Prostate gland (tissue), 2 donors: ENCODE measurements at regions not wholly inside any gene's neighbourhood (a gene's known extent, or its start where the extent isn't known, plus 50 kb on each side); places are given as distances from the start of the nearest gene placed in this dataset.

Experiments
- DNase-seq: peaks from one replicate; pipeline ENCODE4 v3.0.0-alpha.2; 2019; ENCODE audit warnings: low spot score
- H3K27ac ChIP-seq, 2 donors: fragments of 200-600 bp; sonication (generic); 2 replicates each; pipeline ENCODE4 v1.5.1; 2017 to 2019
- H3K27me3 ChIP-seq: fragments of 200-600 bp; sonication (generic); replicated peaks from 2 replicates; pipeline ENCODE4 v1.5.1; 2019; ENCODE audit not compliant: insufficient read depth
- H3K36me3 ChIP-seq, 2 donors: fragments of 200-600 bp; sonication (generic); 1 replicate in 1 of 2; 2 replicates in 1 of 2; pipeline versions ENCODE4 v1.5.1 to v1.8.1; 2017 to 2019
- H3K4me1 ChIP-seq: fragments of 200-600 bp; sonication (generic); replicated peaks from 2 replicates; pipeline ENCODE4 v1.5.1; 2019
- H3K4me3 ChIP-seq, 2 donors: fragments of 200-600 bp; sonication (generic); 2 replicates each; pipeline ENCODE4 v1.5.1; 2017 to 2019
- H3K9me3 ChIP-seq: fragments of 200-600 bp; sonication (generic); 2 replicates; pipeline ENCODE4 v1.5.1; 2017
- POLR2A ChIP-seq: fragments of 450-650 bp; IDR thresholded peaks from one replicate; pipeline ENCODE4 v1.6.1; 2016; ENCODE audit warnings: antibody characterized with exemption, mild to moderate bottlenecking
- POLR2AphosphoS5 ChIP-seq: sonication (generic); formaldehyde crosslinking; IDR thresholded peaks from one replicate; pipeline ENCODE4 v1.6.1; 2017; ENCODE audit warnings: antibody characterized with exemption
- WGBS: methylation state at CpG from one replicate; pipeline ENCODE4 v1.1.5; 2018; 5-methylcytosine and 5-hydroxymethylcytosine counted together
- intact Hi-C: fragments of 100-400 bp; cut with DNase I; formaldehyde crosslinking; loops from one replicate; pipeline ENCODE4 v1.14.2; 2022
- TF ChIP-seq, protein P1 (sequence below), 4 experiments: fragments of 200-600 bp in 2 of 4; fragments of 450-650 bp in 2 of 4; sonication (generic) in 2 of 4; IDR thresholded peaks; 1 replicate in 3 of 4; 2 replicates in 1 of 4; pipeline ENCODE4 v1.5.1; 2016 to 2019; ENCODE audit warnings: antibody characterized with exemption in 4 of 4, mild to moderate bottlenecking in 2 of 4, moderate library complexity in 2 of 4

DNA sequence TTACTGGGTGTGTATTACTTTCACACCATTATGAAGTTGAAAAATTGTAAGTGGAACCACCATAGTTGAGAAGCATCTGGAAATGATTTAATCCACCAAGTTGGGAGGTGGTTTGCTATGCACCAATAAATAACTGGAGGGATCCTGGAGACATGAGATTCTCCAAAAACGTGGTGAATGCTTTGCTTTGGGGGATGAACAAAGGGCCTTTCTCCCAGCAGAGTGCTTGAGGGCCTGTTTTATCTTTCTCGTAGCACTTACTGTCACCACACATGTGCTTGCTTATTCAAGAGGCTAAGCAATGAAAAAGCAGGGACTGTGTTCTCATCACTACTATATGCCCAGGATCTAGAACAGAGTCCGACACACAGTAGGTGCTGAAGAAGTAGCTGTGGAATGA is 371.1 kb downstream of the DHX35 start:
- DNase-seq = no peak
- TF ChIP-seq POLR2AphosphoS5 (no peak), POLR2A (no peak)
- TF ChIP-seq, protein P1, sequence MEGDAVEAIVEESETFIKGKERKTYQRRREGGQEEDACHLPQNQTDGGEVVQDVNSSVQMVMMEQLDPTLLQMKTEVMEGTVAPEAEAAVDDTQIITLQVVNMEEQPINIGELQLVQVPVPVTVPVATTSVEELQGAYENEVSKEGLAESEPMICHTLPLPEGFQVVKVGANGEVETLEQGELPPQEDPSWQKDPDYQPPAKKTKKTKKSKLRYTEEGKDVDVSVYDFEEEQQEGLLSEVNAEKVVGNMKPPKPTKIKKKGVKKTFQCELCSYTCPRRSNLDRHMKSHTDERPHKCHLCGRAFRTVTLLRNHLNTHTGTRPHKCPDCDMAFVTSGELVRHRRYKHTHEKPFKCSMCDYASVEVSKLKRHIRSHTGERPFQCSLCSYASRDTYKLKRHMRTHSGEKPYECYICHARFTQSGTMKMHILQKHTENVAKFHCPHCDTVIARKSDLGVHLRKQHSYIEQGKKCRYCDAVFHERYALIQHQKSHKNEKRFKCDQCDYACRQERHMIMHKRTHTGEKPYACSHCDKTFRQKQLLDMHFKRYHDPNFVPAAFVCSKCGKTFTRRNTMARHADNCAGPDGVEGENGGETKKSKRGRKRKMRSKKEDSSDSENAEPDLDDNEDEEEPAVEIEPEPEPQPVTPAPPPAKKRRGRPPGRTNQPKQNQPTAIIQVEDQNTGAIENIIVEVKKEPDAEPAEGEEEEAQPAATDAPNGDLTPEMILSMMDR (IDR thresholded peaks at IDR 0.05) = no peak
- Histone ChIP-seq H3K27me3 (no peaks in the 10 kb centered on the region), H3K36me3 (no peaks in the 10 kb centered on the region), H3K4me3 (no peak overlapping the region), H3K4me1 (no peaks in the 10 kb centered on the region), H3K9me3 (no peaks in the 10 kb centered on the region), H3K27ac (no peak overlapping the region)
- intact Hi-C loops = no loop called here
- WGBS = 58% methylated on average over 3 of the region's 3 CpGs

DNA sequence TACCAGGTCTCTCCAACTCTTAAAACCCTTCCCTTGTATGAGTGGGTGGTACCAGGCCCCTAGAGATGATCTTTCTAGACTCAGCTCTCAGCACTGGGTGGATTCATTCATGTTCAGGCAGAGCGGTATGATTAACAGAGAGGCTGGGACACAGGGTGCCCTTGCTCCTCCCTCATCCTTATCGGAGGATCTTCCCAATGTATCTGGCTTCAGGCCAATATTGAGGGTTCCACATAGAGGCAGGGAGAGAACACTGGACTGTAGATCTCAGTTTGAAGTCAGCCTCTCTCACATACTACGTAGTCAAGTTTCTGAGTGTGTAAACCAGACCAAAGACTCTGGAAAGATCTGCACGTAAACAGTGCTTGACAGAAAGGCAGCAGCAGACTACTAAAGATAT is 366.2 kb downstream of the DHX35 start:
- Histone ChIP-seq H3K27ac (no peak overlapping the region), H3K36me3 (no peaks in the 10 kb centered on the region), H3K9me3 (no peaks in the 10 kb centered on the region), H3K4me1 (no peaks in the 10 kb centered on the region), H3K4me3 (no peak overlapping the region), H3K27me3 (no peaks in the 10 kb centered on the region)
- intact Hi-C loops = no loop called here
- no peak for DNase-seq
- no peak for TF ChIP-seq POLR2AphosphoS5
- TF ChIP-seq, protein P1 (IDR thresholded peaks at IDR 0.05) = no peak
- TF ChIP-seq POLR2A = no peak
- WGBS = 37% methylated on average over 4 of the region's 4 CpGs

DNA sequence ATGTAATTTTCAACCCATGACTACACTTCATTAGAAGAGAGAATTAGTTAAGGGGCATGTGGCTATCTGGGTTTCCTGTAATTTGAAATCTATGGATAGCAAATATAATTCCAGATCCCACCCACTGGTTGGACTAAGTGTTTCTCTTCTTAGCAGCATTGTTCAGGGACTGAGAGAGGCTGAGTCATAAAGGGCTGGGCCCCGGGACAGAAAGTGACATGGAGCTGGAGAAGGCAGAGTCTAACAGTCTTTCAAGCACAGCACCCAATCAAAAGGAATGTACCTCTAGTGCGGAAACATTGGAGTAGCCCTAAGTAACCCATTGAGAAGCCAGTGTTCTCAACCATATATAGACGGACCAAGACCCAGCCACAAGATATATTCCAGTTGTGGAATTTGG is 363.9 kb downstream of the DHX35 start:
- Histone ChIP-seq H3K4me1 (no peaks in the 10 kb centered on the region), H3K36me3 (no peaks in the 10 kb centered on the region), H3K9me3 (no peaks in the 10 kb centered on the region), H3K4me3 (no peak overlapping the region), H3K27me3 (no peaks in the 10 kb centered on the region), H3K27ac (no peak overlapping the region)
- DNase-seq = no peak
- intact Hi-C loops = no loop called here
- TF ChIP-seq POLR2A (no peak), POLR2AphosphoS5 (no peak)
- TF ChIP-seq, protein P1 (IDR thresholded peaks at IDR 0.05) = no peak
- WGBS = 83% methylated on average over 3 of the region's 3 CpGs

DNA sequence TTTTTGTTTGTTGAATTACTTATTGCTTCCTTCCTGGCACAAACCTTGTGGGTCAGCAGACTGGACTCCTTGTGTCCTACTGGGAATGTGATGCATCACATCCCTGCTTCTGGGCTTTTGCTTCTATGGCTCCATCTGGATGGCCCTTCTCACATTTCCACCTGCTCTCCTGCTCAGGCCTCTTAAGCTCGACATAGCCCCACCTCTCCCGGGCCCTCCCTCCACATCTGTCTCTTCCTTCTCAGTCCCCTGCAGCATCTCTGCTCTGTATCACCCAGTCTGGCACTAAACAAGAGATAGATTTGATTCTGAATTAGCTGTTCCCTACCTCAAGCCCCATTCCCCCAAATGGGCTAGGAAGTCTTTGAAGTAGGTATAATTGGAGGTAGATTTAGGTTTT is 356.8 kb downstream of the DHX35 start:
- no peak for DNase-seq
- H3K36me3 ChIP-seq = no peaks in the 10 kb centered on the region
- no peak for TF ChIP-seq POLR2AphosphoS5
- H3K27ac ChIP-seq = no peak overlapping the region
- intact Hi-C loops = no loop called here
- H3K27me3 ChIP-seq = no peaks in the 10 kb centered on the region
- H3K9me3 ChIP-seq = no peaks in the 10 kb centered on the region
- no peak overlapping the region for H3K4me3 ChIP-seq
- WGBS = 18% methylated on average over 2 of the region's 2 CpGs
- H3K4me1 ChIP-seq = no peaks in the 10 kb centered on the region

DNA sequence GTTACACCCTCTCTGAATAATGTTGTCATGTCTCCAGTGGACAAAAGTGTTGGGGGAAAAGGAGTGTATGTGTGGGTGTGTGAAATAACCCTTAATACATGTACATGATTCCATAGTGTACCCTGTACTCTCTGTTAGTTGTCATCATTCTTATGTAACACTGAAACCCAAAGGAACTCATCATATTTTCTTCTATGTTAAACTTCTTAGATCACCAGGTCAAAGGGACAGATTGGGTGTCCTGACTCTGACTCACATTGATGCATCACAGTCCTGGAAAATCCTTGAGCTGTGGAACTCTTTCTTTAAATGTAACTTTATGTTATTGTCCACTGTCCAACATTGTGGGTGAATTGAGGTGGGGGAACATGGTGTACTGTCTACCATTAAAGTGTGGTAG is 350.5 kb downstream of the DHX35 start:
- no peaks in the 10 kb centered on the region for H3K27me3 ChIP-seq
- no peaks in the 10 kb centered on the region for H3K9me3 ChIP-seq
- intact Hi-C loops = no loop called here
- no peak for DNase-seq
- H3K4me3 ChIP-seq = no peak overlapping the region
- H3K4me1 ChIP-seq = no peaks in the 10 kb centered on the region
- H3K36me3 ChIP-seq = no peaks in the 10 kb centered on the region
- H3K27ac ChIP-seq = no peak overlapping the region
- no peak for TF ChIP-seq POLR2AphosphoS5

DNA sequence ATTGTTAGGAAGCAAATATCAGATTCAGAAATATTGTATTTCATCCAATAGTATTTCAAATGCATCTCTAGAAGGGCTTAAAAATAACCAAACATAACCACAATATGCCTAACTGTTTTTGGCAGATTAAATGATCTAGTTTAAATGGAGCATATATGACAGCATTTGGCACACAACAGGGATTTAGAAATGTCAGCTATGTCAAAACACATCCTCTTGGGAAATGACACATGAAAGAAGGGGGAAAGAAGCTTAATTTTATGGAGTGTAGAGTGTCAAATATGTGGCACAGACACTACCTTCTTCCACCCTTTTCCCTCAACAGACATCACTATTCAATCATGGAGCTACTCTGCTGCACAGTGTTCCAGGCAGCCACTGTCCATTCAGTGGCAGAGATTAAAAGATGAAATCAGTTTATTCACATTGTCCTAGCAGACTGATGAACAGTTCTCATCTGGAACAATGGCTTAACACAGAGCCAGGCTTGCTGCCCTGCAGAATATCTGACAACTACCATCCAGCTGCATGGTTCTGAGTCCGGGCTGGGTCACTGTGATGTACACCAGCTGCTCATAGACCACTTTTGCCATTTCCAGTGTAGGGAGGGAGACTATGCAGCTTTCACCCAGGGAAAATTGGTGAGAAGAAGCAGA is 349.8 kb downstream of the DHX35 start:
- intact Hi-C loops = no loop called here
- Histone ChIP-seq H3K27me3 (no peaks in the 10 kb centered on the region), H3K4me1 (no peaks in the 10 kb centered on the region), H3K36me3 (no peaks in the 10 kb centered on the region), H3K4me3 (no peak overlapping the region), H3K27ac (no peak overlapping the region), H3K9me3 (no peaks in the 10 kb centered on the region)
- WGBS = 55% methylated on average over 1 of the region's 1 CpG
- TF ChIP-seq, protein P1 (IDR thresholded peaks at IDR 0.05) = no peak
- TF ChIP-seq POLR2A = no peak
- TF ChIP-seq POLR2AphosphoS5 = no peak
- no peak for DNase-seq
